Endodermal cell (in vitro differentiated cells): ENCODE measurements at regions not wholly inside any gene's neighbourhood (a gene's known extent, or its start where the extent isn't known, plus 50 kb on each side); places are given as distances from the start of the nearest gene placed in this dataset.
A peak's percentile ranks its signal among the peaks of the same experiment; 100 is the strongest.

Experiments
- DNase-seq: peaks from one replicate; pipeline ENCODE4 v3.0.0-alpha.2; 2017
- H3K27ac ChIP-seq: 2 replicates; pipeline ENCODE4 v1.5.1; 2013; ENCODE audit warnings: mild to moderate bottlenecking, low read depth, low read length, moderate library complexity
- H3K27me3 ChIP-seq: 2 replicates; pipeline ENCODE4 v1.6.1; 2013; ENCODE audit warnings: mild to moderate bottlenecking, low read length, moderate library complexity; ENCODE audit not compliant: insufficient read depth, control insufficient read depth, poor library complexity, severe bottlenecking
- H3K36me3 ChIP-seq: 2 replicates; pipeline ENCODE4 v1.7.0; 2013; ENCODE audit warnings: mild to moderate bottlenecking, low read length, moderate library complexity; ENCODE audit not compliant: control insufficient read depth, insufficient read depth
- H3K4me1 ChIP-seq: one replicate; pipeline ENCODE4 v1.7.0; 2013; ENCODE audit warnings: low read length; ENCODE audit not compliant: control insufficient read depth, insufficient read depth
- H3K4me3 ChIP-seq: 2 replicates; pipeline ENCODE4 v1.5.1; 2013; ENCODE audit warnings: mild to moderate bottlenecking, low read length, moderate library complexity
- H3K9ac ChIP-seq: 2 replicates; pipeline ENCODE4 v1.6.1; 2013; ENCODE audit warnings: mild to moderate bottlenecking, low read length, moderate library complexity; ENCODE audit not compliant: poor library complexity, severe bottlenecking; ENCODE audit errors: extremely low read depth
- H3K9me3 ChIP-seq: 2 replicates; pipeline ENCODE4 v1.6.1; 2013; ENCODE audit warnings: mild to moderate bottlenecking, low read length, moderate library complexity; ENCODE audit not compliant: control insufficient read depth
- H3K27ac Mint-ChIP-seq: 2 replicates; pipeline ENCODE4 v1.8.0; 2020; ENCODE audit warnings: mixed read lengths
- H3K27me3 Mint-ChIP-seq: 2 replicates; pipeline ENCODE4 v1.8.0; 2021; ENCODE audit warnings: mild to moderate bottlenecking, mixed read lengths; ENCODE audit not compliant: insufficient read depth
- H3K36me3 Mint-ChIP-seq: 2 replicates; pipeline ENCODE4 v1.8.0; 2020; ENCODE audit warnings: low read depth, mixed read lengths
- H3K4me1 Mint-ChIP-seq: 2 replicates; pipeline ENCODE4 v1.8.0; 2020; ENCODE audit warnings: mixed read lengths
- H3K4me3 Mint-ChIP-seq: 2 replicates; pipeline ENCODE4 v1.8.0; 2020; ENCODE audit warnings: mild to moderate bottlenecking, moderate library complexity, mixed read lengths
- H3K9me3 Mint-ChIP-seq: 2 replicates; pipeline ENCODE4 v1.8.0; 2020; ENCODE audit warnings: mild to moderate bottlenecking, mixed read lengths
- CTCF ChIP-seq: fragments of 200-600 bp; sonication (generic); conservative IDR thresholded peaks from 2 replicates; pipeline ENCODE4 v1.5.0; 2021; ENCODE audit warnings: antibody characterized with exemption, mild to moderate bottlenecking
- whole genome bisulfite sequencing, 2 experiments: methylation state at CpG; one replicate each; pipeline versions ENCODE4 v1.1.5 to v1.1.7; 2013; ENCODE audit warnings: missing lambda C conversion rate in 2 of 2, mixed read lengths in 1 of 2; ENCODE audit not compliant: insufficient coverage in 1 of 2, insufficient read length in 1 of 2; 5-methylcytosine and 5-hydroxymethylcytosine counted together

GRCh38 chr2:16149349-16150243 lies 209.2 kb downstream of the MYCN start:
- no peaks in the 10 kb centered on the region for H3K4me1 ChIP-seq
- no peaks in the 10 kb centered on the region for H3K27me3 Mint-ChIP-seq
- H3K27ac Mint-ChIP-seq = no peak overlapping the region
- no peak overlapping the region for H3K4me3 Mint-ChIP-seq
- WGBS, 2 experiments = 92 to 93% methylated on average over 16 to 17 of the region's 17 CpGs
- no peaks in the 10 kb centered on the region for H3K27me3 ChIP-seq
- H3K9me3 Mint-ChIP-seq = no peaks in the 10 kb centered on the region
- H3K4me1 Mint-ChIP-seq = peaks cover 3% of the 10 kb centered on the region
- peak; percentile 32 for DNase-seq
- H3K4me3 ChIP-seq = no peak overlapping the region
- TF ChIP-seq CTCF = no peak
- no peaks in the 10 kb centered on the region for H3K9me3 ChIP-seq
- H3K9ac ChIP-seq = no peak overlapping the region
- H3K36me3 Mint-ChIP-seq = no peaks in the 10 kb centered on the region
- H3K27ac ChIP-seq = no peak overlapping the region
- no peaks in the 10 kb centered on the region for H3K36me3 ChIP-seq

- no peaks in the 10 kb centered on the region for H3K36me3 Mint-ChIP-seq
- H3K4me3 Mint-ChIP-seq = no peak overlapping the region
- no peak for TF ChIP-seq CTCF
- no peaks in the 10 kb centered on the region for H3K4me1 ChIP-seq
- H3K27me3 Mint-ChIP-seq = no peaks in the 10 kb centered on the region
- no peaks in the 10 kb centered on the region for H3K27me3 ChIP-seq
- no peak overlapping the region for H3K4me3 ChIP-seq
- no peaks in the 10 kb centered on the region for H3K9me3 Mint-ChIP-seq
- no peaks in the 10 kb centered on the region for H3K36me3 ChIP-seq
- H3K4me1 Mint-ChIP-seq = peaks cover 3% of the 10 kb centered on the region
- no peak overlapping the region for H3K9ac ChIP-seq
- no peaks in the 10 kb centered on the region for H3K9me3 ChIP-seq
- 95 to 96% methylated on average over 4 to 6 of the region's 6 CpGs for WGBS, 2 experiments
- H3K27ac ChIP-seq = no peak overlapping the region
- peak; percentile 18 for DNase-seq
- H3K27ac Mint-ChIP-seq = no peak overlapping the region
Measured at GRCh38 chr2:16148632-16149348, 208.4 kb downstream of the MYCN start.

GRCh38 chr2:16142383-16143361 lies 202.3 kb downstream of the MYCN start:
- TF ChIP-seq CTCF = peak; percentile 26
- H3K9me3 Mint-ChIP-seq = no peaks in the 10 kb centered on the region
- DNase-seq = peak; percentile 36
- H3K36me3 ChIP-seq = no peaks in the 10 kb centered on the region
- no peaks in the 10 kb centered on the region for H3K4me1 ChIP-seq
- no peak overlapping the region for H3K9ac ChIP-seq
- no peak overlapping the region for H3K4me3 ChIP-seq
- no peaks in the 10 kb centered on the region for H3K9me3 ChIP-seq
- H3K27me3 ChIP-seq = no peaks in the 10 kb centered on the region
- no peak overlapping the region for H3K27ac Mint-ChIP-seq
- no peaks in the 10 kb centered on the region for H3K36me3 Mint-ChIP-seq
- H3K27ac ChIP-seq = no peak overlapping the region
- H3K4me1 Mint-ChIP-seq = peaks cover 16% of the 10 kb centered on the region
- H3K27me3 Mint-ChIP-seq = no peaks in the 10 kb centered on the region
- H3K4me3 Mint-ChIP-seq = no peak overlapping the region
- 92 to 97% methylated on average over 8 of the region's 9 CpGs for WGBS, 2 experiments
